H9 (cell line): ENCODE measurements at regions not wholly inside any gene's neighbourhood (a gene's known extent, or its start where the extent isn't known, plus 50 kb on each side); places are given as distances from the start of the nearest gene placed in this dataset.

Experiments
- DNase-seq: peaks from one replicate; pipeline ENCODE4 v3.0.0-alpha.2; 2017
- H2AFZ ChIP-seq: one replicate; pipeline ENCODE4 v1.6.1; 2013; ENCODE audit warnings: mild to moderate bottlenecking, low read length, control low read depth, moderate library complexity
- H2AK5ac ChIP-seq: 2 replicates; pipeline ENCODE4 v1.6.1; 2013; ENCODE audit warnings: low read length, control low read depth, mixed read lengths; ENCODE audit not compliant: insufficient read length
- H2BK120ac ChIP-seq: one replicate; pipeline ENCODE4 v1.6.1; 2013; ENCODE audit warnings: low read depth, mild to moderate bottlenecking, low read length, control low read depth, inconsistent platforms; ENCODE audit not compliant: poor library complexity, severe bottlenecking
- H2BK12ac ChIP-seq: 2 replicates; pipeline ENCODE4 v1.6.1; 2013; ENCODE audit warnings: low read length, control low read depth, mixed read lengths, low read depth; ENCODE audit not compliant: insufficient read length
- H2BK15ac ChIP-seq: 2 replicates; pipeline ENCODE4 v1.6.1; 2013; ENCODE audit warnings: low read depth, low read length, control low read depth
- H2BK20ac ChIP-seq: one replicate; pipeline ENCODE4 v1.6.1; 2013; ENCODE audit warnings: low read depth, mild to moderate bottlenecking, low read length, control low read depth, inconsistent platforms; ENCODE audit not compliant: poor library complexity, severe bottlenecking
- H2BK5ac ChIP-seq: 2 replicates; pipeline ENCODE4 v1.6.1; 2013; ENCODE audit warnings: low read length, control low read depth, mixed read lengths; ENCODE audit not compliant: insufficient read length
- H3K14ac ChIP-seq: 2 replicates; pipeline ENCODE4 v1.6.1; 2013; ENCODE audit warnings: low read length, control low read depth; ENCODE audit not compliant: insufficient read depth
- H3K18ac ChIP-seq: 2 replicates; pipeline ENCODE4 v1.6.1; 2013; ENCODE audit warnings: low read depth, mild to moderate bottlenecking, mixed read lengths, low read length, control low read depth; ENCODE audit not compliant: insufficient read length
- H3K23ac ChIP-seq: 2 replicates; pipeline ENCODE4 v1.6.1; 2013; ENCODE audit warnings: low read length, control low read depth, mixed read lengths, low read depth; ENCODE audit not compliant: insufficient read length
- H3K23me2 ChIP-seq: 2 replicates; pipeline ENCODE4 v1.6.1; 2013; ENCODE audit warnings: low read depth, mild to moderate bottlenecking, mixed read lengths, low read length, control low read depth; ENCODE audit not compliant: insufficient read length, poor library complexity, severe bottlenecking
- H3K27ac ChIP-seq: 2 replicates; pipeline ENCODE4 v1.5.1; 2013; ENCODE audit warnings: low read length, control low read depth, mixed read lengths, low read depth; ENCODE audit not compliant: insufficient read length
- H3K27me3 ChIP-seq: 2 replicates; pipeline ENCODE4 v1.6.1; 2013; ENCODE audit warnings: low read length, control low read depth, inconsistent platforms; ENCODE audit not compliant: insufficient read depth
- H3K4ac ChIP-seq: 2 replicates; pipeline ENCODE4 v1.6.1; 2013; ENCODE audit warnings: low read depth, mild to moderate bottlenecking, control low read depth, inconsistent platforms, low read length, moderate library complexity
- H3K4me1 ChIP-seq: 2 replicates; pipeline ENCODE4 v1.6.1; 2013; ENCODE audit warnings: low read length, control low read depth, inconsistent platforms; ENCODE audit not compliant: insufficient read depth
- H3K4me2 ChIP-seq: 2 replicates; pipeline ENCODE4 v1.6.1; 2013; ENCODE audit warnings: low read length, control low read depth, mixed read lengths; ENCODE audit not compliant: insufficient read length, insufficient read depth
- H3K56ac ChIP-seq: 2 replicates; pipeline ENCODE4 v1.6.1; 2013; ENCODE audit warnings: low read depth, mild to moderate bottlenecking, mixed read lengths, low read length, control low read depth; ENCODE audit not compliant: insufficient read length
- H3K79me1 ChIP-seq: 2 replicates; pipeline ENCODE4 v1.6.1; 2013; ENCODE audit warnings: low read depth, mild to moderate bottlenecking, moderate library complexity, low read length, control low read depth, inconsistent platforms; ENCODE audit not compliant: insufficient read depth, poor library complexity, severe bottlenecking
- H3K79me2 ChIP-seq: 2 replicates; pipeline ENCODE4 v1.6.1; 2013; ENCODE audit warnings: low read length, control low read depth, inconsistent platforms; ENCODE audit not compliant: insufficient read depth
- H3K9ac ChIP-seq: 2 replicates; pipeline ENCODE4 v1.6.1; 2013; ENCODE audit warnings: low read length, control low read depth, mixed read lengths; ENCODE audit not compliant: insufficient read length; ENCODE audit errors: extremely low read depth
- H3K9me3 ChIP-seq: one replicate; pipeline ENCODE4 v1.6.1; 2013; ENCODE audit warnings: low read depth, low read length, inconsistent platforms; ENCODE audit not compliant: control insufficient read depth
- H3T11ph ChIP-seq: one replicate; pipeline ENCODE4 v1.6.1; 2013; ENCODE audit warnings: mild to moderate bottlenecking, low read length, control low read depth, inconsistent platforms
- H4K20me1 ChIP-seq: one replicate; pipeline ENCODE4 v1.6.1; 2013; ENCODE audit not compliant: control insufficient read depth, insufficient read length, insufficient read depth
- H4K5ac ChIP-seq: 2 replicates; pipeline ENCODE4 v1.6.1; 2013; ENCODE audit warnings: low read depth, mild to moderate bottlenecking, mixed read lengths, low read length, control low read depth; ENCODE audit not compliant: insufficient read length
- H4K8ac ChIP-seq: replicated peaks from 2 replicates; pipeline ENCODE4 v1.6.1; 2013; ENCODE audit warnings: low read length, control low read depth, mixed read lengths, low read depth; ENCODE audit not compliant: insufficient read length
- H4K91ac ChIP-seq: 2 replicates; pipeline ENCODE4 v1.6.1; 2013; ENCODE audit warnings: low read depth, mild to moderate bottlenecking, moderate library complexity, mixed read lengths, low read length, control low read depth; ENCODE audit not compliant: insufficient read length
- H3K27ac Mint-ChIP-seq, 3 experiments: 2 replicates in 2 of 3; 3 replicates in 1 of 3; pipeline ENCODE4 v1.8.0; 2020 to 2021; ENCODE audit warnings: mixed read lengths in 3 of 3, mild to moderate bottlenecking in 1 of 3, moderate library complexity in 1 of 3
- H3K27me3 Mint-ChIP-seq: 2 replicates; pipeline ENCODE4 v1.8.0; 2021; ENCODE audit warnings: low read depth, mild to moderate bottlenecking, moderate library complexity, mixed read lengths
- H3K36me3 Mint-ChIP-seq, 3 experiments: 2 replicates in 2 of 3; 3 replicates in 1 of 3; pipeline ENCODE4 v1.8.0; 2020 to 2021; ENCODE audit warnings: low read depth in 3 of 3, mixed read lengths in 3 of 3; ENCODE audit not compliant: insufficient read depth in 1 of 3
- H3K4me1 Mint-ChIP-seq, 2 experiments: 2 replicates each; pipeline ENCODE4 v1.8.0; 2020; ENCODE audit warnings: mixed read lengths in 2 of 2
- H3K4me3 Mint-ChIP-seq, 2 experiments: 2 replicates in 1 of 2; 3 replicates in 1 of 2; pipeline ENCODE4 v1.8.0; 2020 to 2021; ENCODE audit warnings: mild to moderate bottlenecking in 2 of 2, mixed read lengths in 2 of 2, moderate library complexity in 1 of 2
- H3K9me3 Mint-ChIP-seq, 2 experiments: 2 replicates in 1 of 2; 3 replicates in 1 of 2; pipeline ENCODE4 v1.8.0; 2020; ENCODE audit warnings: mild to moderate bottlenecking in 2 of 2, mixed read lengths in 2 of 2, moderate library complexity in 1 of 2
- WGBS: extraction: QIAGEN DNeasy Blood & Tissue Kit; methylation state at CpG from one replicate; pipeline ENCODE4 v1.1.7; 2013; ENCODE audit warnings: missing lambda C conversion rate, low lambda C conversion rate, mixed read lengths; ENCODE audit not compliant: insufficient read length; ENCODE audit errors: extremely low coverage; 5-methylcytosine and 5-hydroxymethylcytosine counted together
- TF ChIP-seq, protein P1 (sequence below): fragments of 200-600 bp; sonication (generic); conservative IDR thresholded peaks from 3 replicates; pipeline ENCODE4 v1.8.0; 2021; ENCODE audit warnings: antibody characterized with exemption, mild to moderate bottlenecking

- no CpG with 5 or more reads among the region's 1 CpG for WGBS
- H2BK5ac ChIP-seq: no peak overlapping the region
- Mint-ChIP-seq H3K4me1 (no peaks in the 10 kb centered on the region; a peak in 1 of 4 replicates), H3K4me3 (no peak overlapping the region), H3K27me3 (no peaks in the 10 kb centered on the region), H3K9me3 (peaks cover 17 to 24% of the 10 kb centered on the region in 2 experiments), H3K36me3 (peaks cover 2 to 16% (median 11%) of the 10 kb centered on the region in 3 experiments; a peak in 6 of 7 replicates), H3K27ac (no peak overlapping the region)
- H3K27me3 ChIP-seq: no peaks in the 10 kb centered on the region
- H4K91ac ChIP-seq: no peak overlapping the region
- TF ChIP-seq, protein P1, sequence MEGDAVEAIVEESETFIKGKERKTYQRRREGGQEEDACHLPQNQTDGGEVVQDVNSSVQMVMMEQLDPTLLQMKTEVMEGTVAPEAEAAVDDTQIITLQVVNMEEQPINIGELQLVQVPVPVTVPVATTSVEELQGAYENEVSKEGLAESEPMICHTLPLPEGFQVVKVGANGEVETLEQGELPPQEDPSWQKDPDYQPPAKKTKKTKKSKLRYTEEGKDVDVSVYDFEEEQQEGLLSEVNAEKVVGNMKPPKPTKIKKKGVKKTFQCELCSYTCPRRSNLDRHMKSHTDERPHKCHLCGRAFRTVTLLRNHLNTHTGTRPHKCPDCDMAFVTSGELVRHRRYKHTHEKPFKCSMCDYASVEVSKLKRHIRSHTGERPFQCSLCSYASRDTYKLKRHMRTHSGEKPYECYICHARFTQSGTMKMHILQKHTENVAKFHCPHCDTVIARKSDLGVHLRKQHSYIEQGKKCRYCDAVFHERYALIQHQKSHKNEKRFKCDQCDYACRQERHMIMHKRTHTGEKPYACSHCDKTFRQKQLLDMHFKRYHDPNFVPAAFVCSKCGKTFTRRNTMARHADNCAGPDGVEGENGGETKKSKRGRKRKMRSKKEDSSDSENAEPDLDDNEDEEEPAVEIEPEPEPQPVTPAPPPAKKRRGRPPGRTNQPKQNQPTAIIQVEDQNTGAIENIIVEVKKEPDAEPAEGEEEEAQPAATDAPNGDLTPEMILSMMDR: no peak
- H3K79me1 ChIP-seq: no peaks in the 10 kb centered on the region
- H3K23me2 ChIP-seq: no peaks in the 10 kb centered on the region
- no peak overlapping the region for H2BK12ac ChIP-seq
- no peak overlapping the region for H4K8ac ChIP-seq
- no peak overlapping the region for H4K5ac ChIP-seq
- H2BK15ac ChIP-seq: no peak overlapping the region
- H4K20me1 ChIP-seq: no peaks in the 10 kb centered on the region
- H3K14ac ChIP-seq: no peak overlapping the region
- DNase-seq: no peak
- H3K9me3 ChIP-seq: no peaks in the 10 kb centered on the region
- H2AFZ ChIP-seq: no peak overlapping the region
- no peak overlapping the region for H3K18ac ChIP-seq
- H3K23ac ChIP-seq: no peak overlapping the region
- H3K79me2 ChIP-seq: no peaks in the 10 kb centered on the region
- no peak overlapping the region for H3K27ac ChIP-seq
- no peak overlapping the region for H3T11ph ChIP-seq
- no peak overlapping the region for H3K4me2 ChIP-seq
- H2BK20ac ChIP-seq: no peak overlapping the region
- H3K9ac ChIP-seq: no peak overlapping the region
- no peaks in the 10 kb centered on the region for H3K4me1 ChIP-seq
- H2BK120ac ChIP-seq: no peak overlapping the region
- H3K56ac ChIP-seq: no peak overlapping the region
- H3K4ac ChIP-seq: no peak overlapping the region
- H2AK5ac ChIP-seq: no peak overlapping the region
These were observed 298.4 kb downstream of the BCKDHB start for GRCh38 chr6:80404889-80405288.
